HG03565 (cell line): ENCODE measurements at regions not wholly inside any gene's neighbourhood (a gene's known extent, or its start where the extent isn't known, plus 50 kb on each side); places are given as distances from the start of the nearest gene placed in this dataset.
"Not testable (repeated sequence)": the region's sequence is repeated elsewhere in the genome, so short reads cannot be mapped to it uniquely, and the experiment has no call there.

Source experiments
- ATAC-seq: cut with Tn5 transposase; IDR thresholded peaks from one replicate; pipeline ENCODE4 v1.9.1; 2021; ENCODE audit warnings: mild to moderate bottlenecking, moderate library complexity; ENCODE audit not compliant: unreplicated experiment

DNA sequence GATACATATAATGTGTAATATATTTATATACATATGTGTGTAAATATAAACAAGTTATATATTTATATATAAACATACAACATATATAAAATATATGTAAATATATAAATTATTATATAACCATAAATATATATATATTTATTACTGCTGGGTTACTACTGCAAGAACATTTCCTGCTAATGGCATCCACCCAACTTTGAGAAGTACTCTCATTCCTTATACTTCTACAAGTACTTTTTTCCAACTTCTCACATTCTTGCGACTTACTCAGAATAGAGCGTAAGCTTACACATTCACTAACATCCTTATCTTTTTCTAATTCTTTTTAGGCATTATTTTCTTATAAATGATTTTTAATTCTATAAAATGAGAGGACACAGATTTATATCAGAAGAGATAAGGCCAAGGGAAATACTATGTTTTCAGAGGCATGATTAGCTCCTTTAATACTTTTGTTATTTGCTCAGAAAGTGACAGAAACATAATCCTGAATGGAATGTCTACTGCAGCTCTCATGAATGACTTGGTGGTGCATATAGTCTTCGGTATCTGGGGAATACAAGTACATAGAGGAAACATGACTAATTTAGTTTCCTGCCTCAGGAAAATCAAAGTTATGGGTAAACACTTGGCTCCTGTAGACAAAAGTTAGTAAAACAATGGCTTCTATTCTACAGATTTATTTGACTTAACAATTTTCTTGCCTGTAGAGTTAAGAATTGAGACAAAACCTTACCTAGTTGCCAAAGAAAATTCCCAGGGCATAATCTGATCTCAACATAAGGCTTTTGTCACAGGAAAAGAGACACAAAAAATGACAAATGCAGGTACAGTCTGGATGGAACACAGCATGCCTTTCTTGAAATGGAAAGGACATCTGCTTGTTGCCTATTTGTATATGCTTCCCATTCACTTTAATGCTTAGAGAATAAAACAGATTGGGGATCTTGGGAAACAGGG is 453.9 kb downstream of the SQOR start:
- ATAC-seq, result no peak

DNA sequence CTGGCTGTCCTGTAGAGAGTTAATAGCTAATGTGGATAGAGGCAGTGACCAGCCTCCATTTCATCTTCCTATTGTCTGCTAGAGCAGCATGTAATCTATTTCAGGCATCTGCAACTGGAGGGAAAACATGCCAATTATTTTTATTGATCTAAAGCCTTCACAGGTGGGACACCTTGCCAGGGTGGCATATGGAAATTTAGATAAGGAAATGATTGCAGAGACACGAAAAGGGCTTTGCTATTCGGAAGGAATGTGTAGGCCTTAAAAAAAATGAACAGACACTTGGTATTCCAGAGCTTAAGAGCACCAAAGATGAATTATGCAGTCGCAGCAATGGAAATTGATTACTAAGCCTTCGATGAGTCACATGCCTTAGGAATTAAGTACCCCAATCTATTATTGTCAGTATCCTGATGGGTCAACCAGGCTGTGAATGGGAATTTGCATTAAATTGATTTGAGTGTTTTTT is 454.7 kb downstream of the SQOR start:
- ATAC-seq, result no peak

DNA sequence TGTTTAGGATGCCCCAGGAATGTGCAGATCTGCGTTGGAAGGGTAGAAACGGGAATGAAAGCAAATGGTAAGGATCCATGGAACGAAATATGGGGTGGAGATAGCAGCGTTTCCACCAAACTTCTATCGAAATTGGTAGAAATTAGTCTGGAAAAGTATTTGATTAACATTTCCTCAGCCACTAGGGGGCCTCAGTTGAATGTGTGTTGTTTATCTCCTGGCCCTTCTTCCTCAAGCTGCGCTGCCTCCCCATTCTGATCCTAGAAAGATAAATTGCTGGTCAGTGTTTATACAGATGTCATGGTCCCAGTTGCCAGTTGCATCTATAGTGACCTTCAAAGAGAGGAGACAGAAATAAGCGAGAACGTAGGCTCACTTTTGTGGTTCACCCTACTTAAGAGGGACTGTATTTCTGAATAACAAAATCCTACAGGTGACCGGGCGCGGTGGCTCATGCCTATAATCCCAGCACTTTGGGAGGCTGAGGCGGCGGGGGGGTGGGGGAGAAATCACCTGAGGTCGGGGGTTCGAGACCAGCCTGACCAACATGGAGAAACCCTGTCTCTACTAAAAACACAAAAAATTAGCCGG is 457.1 kb downstream of the SQOR start:
- ATAC-seq, result no peak

DNA sequence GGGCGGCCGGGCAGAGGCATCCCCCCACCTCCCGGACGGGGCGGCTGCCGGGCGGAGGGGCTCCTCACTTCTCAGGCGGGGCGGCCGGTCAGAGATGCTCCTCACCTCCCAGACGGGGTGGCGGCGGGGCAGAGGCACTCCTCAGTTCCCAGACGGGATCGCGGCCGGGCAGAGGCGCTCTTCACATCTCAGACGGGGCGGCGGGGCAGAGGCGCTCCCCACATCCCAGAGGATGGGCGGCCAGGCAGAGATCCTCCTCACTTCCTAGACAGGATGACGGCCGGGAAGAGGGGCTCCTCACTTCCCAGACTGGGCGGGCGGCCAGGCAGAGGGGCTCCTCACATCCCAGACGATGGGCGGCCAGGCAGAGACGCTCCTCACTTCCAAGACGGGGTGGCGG is 463.2 kb downstream of the SQOR start:
- ATAC-seq, result not testable (repeated sequence)

DNA sequence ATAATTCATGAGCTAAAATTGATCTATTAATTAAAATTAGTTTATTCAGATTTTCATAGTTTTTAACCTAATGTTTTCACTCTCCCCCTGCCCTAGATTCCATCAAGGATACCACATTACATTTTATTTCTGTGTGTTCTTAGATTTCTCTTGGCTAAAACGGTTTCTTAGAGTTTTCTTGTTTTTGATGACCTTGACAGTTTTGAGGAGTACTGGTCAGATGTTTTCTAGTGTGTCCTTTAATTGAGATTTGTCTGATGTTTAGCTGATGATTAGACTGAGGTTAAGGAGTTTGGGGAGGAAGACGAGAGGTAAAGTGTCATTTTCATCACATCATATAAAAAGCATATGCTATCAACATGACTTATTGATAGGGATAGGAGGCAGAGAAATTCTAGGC is 475.9 kb downstream of the SQOR start:
- no peak for ATAC-seq

DNA sequence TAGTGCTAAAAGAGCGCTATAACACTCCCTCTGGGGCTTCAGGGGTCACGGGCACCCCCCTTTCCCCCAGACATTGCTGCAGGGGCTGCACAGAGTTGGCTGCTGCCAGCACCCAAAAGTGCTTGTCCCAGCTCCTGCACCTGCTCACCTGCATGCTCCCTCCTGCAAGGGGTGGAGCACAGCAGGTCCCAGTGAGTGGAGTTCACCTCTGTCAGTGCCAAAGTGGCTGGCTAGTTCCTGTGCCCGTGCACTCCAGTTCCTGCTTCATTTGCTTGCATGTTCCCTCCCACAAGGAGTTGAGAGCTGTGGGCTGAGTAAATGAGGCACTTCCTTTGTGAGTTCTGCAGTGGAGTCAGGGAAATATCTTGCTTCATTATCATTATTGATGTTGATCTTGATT is 476.9 kb downstream of the SQOR start:
- no peak for ATAC-seq

DNA sequence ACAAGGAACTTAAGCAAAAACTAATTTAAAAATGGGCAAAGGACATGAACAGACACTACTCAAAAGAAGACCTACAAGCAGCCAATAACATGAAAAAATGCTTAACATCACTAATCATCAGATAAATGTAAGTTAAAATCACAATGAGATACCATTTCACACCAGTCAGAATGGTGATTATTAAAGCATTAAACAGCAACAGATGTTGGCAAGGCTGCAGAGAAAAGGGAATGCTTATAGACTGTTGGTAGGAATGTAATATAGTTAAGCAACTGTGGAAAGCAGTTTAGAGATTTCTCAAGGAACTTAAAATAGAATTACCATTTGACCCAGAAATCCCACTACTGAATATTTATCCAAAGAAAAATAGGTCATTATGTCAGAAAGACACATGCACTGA is 482.2 kb downstream of the SQOR start:
- ATAC-seq, result no peak

DNA sequence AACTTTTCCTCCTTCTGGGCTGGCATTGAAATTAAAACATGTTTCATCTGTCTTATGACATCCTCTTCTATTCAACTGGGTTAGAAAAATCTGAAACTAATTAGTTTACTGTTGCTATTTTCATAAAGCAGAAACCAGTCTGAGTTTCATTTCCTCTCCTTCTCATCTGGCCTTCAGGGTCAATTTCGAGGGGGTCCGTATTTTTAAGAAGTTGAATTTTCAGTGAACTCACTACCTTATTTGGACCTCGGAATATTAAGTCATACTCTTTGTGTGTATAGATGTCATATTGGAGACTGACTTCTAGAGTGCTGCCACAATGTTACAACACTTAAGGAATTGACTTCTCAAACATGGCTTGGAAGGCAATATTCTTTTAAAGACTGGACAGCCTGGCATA is 485.9 kb downstream of the SQOR start:
- no peak for ATAC-seq

DNA sequence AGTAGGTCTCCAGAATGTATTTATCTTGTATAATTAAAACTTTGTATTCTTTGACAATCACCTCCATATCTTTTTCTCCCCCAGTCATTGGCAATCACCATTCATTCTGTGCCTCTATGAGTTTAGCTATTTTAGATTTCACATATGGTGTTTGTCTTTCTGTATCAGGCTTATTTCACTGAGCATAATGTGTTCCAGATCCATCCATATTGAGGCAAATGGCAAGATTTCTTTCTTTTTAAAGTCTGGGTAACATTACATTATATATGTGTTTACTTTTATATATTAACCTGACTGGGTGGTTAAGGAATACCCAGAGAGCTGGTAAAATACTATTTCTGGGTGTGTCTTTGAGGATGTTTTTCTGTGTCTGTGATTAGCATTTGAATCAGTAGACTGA is 486.6 kb downstream of the SQOR start:
- ATAC-seq, result no peak

DNA sequence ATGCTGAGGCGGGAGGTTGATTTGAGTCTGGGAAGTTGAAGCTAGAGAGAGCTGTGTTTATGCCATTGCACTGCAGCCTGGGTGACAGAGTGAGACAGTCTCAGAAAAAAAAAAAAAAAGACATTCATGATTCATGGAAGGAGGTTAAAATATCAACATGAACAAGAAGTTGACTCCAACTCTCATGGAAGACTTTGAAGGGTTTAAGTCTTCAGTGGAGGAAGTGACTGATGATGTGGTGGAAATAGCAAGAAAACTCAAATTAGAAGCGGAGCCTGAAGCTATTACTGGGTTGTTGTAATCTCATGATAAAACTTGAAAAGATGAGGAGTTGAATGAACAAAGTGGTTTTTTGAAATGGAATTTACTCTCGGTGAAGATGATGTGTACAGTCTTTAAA is 491.8 kb downstream of the SQOR start:
- ATAC-seq, result no peak

DNA sequence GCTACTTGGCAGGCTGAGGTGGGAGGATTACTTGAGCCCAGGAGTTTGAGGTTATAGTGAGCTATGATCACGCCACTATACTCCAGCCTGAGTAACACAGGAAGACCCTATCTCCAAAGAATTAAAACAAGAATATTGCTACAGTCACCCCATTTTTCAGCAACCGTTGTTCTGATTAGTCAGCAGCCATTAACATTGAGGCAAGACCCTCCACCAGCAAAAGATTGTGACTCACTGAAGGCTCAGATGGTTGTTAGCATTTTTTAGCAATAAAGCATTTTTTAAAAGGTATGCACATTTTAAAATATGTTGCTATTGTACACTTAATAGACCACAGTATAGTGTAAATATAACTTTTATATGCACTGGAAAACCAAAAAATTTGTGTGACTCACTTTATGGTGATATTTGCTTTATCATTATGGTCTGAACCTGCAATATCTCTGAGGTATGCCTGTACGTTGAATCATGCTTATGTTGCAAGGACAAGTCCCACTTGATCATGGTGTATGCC is 492.6 kb downstream of the SQOR start:
- ATAC-seq, result no peak

DNA sequence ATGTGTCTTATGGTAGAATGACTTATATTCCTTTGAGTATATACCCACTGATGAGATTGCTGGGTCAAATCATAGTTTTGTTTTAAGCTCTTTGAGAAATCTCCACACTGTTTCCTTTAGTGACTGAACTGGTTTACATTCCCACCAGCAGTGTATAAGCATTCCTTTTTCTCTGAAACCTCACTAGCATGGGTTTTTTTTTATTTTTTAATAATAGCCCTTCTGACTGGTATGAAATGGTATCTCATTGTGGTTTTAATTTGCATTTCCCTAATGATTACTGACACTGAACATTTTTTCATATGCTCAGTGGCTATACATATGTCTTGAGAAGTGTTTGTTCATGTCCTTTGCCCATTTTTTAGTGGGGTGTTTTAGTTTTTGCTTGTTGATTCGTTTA is 494.3 kb downstream of the SQOR start:
- no peak for ATAC-seq

DNA sequence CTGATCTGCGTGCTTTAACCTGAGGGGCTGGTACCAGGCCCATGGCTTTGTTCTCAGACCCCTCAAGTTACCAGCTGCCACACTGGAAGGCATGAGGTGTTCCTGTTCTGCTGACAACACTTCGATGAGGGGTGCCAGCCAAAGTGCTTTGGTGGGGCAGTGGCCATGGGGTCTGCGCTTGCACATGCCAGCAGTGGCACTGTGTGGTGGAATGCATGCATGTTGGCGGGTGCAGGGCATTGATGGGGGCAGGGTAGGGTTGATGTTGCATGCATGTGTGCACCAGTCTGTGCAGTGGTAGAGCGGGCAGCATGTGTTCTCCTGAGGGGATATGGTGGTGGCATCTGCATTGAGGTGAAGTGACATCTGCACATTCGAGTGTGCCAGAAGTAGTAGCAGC is 497.0 kb downstream of the SQOR start:
- ATAC-seq, result no peak

DNA sequence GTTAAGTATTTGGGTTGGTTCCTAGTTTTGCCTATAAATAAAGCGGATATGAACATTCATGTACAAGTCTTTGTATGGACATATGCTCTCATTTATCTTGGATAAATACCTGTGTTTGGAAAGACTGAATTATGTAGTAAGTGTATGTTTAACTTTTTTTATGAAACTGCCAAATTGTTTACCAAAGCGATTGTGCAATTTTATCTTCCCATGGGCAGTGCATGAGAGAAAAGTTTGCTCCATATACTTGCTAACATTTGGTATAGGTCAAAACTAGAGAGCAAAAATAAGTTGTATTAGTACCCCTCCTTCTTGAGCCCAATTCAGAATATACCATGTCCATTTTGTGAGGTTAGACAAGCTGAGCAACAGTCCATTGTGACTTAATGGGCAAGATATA is 502.6 kb downstream of the SQOR start:
- ATAC-seq, result no peak

DNA sequence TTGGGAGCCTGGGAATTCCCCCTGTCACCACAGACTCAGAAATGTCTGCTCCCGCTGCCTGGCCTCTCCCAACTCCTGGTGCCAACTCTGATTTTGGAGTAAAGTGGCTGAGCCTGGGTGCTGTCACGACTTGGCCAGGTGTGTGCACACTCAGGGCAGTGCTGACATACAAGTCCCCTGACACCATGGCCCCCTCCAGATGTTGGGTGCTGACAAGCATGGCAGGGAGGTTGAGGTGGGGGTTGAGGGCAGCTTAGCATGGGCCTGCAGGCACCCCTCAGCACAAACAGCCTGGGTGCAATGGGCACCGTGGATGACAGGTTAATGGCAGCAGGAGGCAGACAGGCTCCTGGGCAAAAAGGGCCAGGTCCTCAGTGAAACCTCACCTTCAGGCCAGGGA is 511.2 kb downstream of the SQOR start:
- no peak for ATAC-seq

DNA sequence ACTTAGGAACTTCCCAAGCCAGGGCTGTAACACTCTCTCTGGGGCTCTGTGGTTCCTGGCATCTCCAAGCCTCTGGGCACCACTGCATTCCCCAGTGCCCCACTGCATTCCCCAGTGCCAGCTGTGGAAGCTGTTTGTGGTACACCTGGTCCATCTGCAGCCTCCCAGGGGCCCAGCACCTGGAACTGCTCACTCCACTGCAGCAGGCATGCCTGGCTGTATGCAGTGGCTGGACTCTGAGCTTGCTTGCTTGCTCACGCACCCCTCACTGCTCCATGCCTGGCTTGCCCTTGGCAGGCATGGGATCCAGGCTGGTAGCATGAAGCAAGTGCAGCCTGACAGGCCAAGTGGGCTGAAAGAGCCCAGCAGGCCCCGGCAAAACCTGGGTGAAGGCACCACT is 512.1 kb downstream of the SQOR start:
- no peak for ATAC-seq

DNA sequence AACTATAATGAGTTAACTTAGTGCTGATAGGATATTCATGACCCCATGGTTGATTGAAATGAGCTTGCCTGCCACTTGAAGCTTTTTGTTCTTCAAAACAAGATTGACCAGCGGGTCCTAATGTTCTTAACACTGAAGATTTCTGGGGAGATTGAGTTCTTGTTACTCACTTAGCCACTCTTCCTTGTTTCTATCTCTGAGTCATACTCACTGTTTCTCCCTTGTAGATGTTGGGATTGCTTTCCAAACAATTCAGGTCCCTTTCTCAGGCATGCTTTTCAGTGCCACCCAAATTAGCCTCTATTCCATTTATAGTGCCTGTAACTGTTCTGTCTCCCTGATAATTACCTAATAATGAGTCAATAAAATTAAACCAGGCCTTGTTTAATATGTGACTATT is 517.0 kb downstream of the SQOR start:
- no peak for ATAC-seq

DNA sequence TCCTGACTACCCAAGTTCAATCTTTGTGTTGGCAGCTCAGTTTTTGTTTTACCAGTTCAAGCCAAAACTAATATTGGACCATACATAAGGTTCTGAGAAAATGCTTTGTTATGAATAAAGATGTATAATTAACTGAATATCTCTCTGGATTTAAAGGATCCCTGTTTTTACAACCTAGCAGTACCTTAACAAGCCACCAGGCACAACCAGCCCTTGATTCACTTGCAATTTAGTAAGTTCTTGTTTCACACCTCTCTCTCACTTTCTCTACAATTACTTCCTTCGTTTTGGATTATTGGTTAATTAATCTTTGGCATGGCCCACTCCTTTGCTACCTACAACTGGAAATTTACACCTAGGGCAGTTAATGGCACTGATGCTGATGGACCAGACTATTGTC is 531.9 kb downstream of the SQOR start:
- no peak for ATAC-seq

DNA sequence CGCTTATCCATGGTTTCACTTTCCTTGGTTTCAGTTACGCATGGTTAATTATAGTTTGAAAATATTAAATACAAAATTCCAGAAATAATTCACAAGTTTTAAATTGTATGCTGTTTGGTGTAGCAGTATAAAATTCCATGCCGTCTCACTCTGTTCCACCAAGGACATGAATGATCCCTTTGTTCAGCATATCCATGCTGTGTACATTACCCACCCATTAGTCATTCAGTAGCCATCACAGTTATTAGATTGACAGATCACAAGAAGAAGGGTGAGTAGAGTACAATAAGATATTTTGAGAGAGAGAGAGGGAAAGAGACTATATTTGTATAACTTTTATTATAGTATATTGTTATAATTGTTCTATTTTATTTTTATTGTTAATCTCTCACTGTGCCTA is 535.5 kb downstream of the SQOR start:
- no peak for ATAC-seq

DNA sequence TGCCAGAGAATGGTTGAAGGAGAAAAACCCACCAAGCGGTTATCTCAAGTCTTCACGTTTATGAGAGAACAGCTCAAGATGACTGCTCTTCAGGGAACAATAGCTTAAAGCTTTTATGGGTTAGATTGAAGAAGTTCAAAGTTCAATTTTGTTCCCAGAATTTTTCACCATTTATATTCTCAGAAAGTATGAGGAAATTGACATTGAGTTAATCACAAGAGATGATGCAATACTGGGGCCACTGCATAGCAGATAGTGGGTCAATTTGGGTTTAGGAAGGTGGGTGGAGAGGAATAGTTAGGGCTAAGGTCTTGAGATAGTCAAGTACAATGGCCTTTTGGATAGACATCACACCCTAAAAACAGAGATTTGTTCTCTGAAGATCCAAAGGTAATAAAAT is 539.3 kb downstream of the SQOR start:
- no peak for ATAC-seq

DNA sequence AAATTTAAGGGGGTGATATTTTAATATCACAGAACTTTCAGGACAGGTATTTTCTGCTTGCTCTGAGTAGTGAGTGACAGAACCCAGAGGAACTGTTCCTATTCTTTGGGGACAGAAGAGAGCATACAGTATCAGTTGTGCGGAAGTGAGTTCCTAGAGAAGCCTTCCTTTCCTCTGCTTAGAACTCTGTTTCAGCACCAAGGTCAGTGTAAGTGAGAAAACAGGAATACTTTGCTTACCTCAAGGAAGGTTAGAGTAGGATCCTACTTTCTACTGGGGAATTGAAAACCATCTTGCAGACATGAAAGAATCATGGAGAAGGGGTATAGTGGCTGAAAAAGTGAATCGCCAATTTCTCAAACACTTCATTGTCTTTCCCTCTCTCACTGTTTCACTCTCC is 542.4 kb downstream of the SQOR start:
- no peak for ATAC-seq

DNA sequence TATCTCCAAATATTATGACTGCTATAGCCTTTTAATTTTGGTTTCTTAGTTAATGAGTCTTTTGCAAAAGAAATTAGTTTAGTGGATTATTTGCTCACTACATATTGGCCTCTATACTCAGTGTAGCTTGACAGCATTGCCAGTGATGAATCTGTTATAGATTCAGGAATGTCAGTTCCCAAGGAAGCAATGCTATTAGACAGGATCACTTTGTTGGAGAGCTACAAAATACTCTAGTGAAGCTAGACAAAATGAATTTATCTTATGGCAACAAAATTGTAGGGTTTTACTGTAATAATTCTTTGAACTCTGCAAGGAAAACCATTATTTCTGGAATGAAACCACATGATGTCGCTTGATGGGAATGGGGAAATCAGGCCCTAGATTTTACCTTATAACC is 543.3 kb downstream of the SQOR start:
- ATAC-seq, result no peak
